ENCODE measurements at regions not wholly inside any gene's neighbourhood (a gene's known extent, or its start where the extent isn't known, plus 50 kb on each side); places are given as distances from the start of the nearest gene placed in this dataset.
"Not testable (repeated sequence)": the region's sequence is repeated elsewhere in the genome, so short reads cannot be mapped to it uniquely, and the experiment has no call there.

DNA sequence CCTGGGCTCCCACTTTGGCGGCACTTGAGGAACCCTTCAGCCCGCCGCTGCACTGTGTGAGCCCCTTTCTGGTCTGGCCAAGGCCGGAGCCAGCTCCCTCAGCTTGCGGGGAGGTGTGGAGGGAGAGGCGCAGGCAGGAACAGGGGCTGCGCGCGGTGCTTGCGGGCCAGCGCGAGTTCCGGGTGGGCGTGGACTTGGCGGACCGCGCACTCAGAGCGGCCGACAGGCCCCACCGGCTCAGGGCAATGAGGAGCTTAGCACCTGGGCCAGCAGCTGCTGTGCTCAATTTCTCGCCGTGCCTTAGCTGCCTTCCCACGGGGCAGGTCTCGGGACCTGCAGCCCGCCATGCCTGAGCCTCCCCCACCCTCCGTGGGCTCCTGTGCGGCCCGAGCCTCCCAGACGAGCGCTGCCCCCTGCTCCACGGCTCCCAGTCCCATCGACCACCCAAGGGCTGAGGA is 324.8 kb downstream of the RAD51AP2 start:
- TF ChIP-seq POLR2AphosphoS5 (IDR thresholded peaks at IDR 0.05; ENCODE audit: insufficient read depth in 1 of 2, low read depth in 1 of 2); POLR2A (IDR thresholded peaks at IDR 0.05): not testable (repeated sequence)
- TF ChIP-seq, protein P1, sequence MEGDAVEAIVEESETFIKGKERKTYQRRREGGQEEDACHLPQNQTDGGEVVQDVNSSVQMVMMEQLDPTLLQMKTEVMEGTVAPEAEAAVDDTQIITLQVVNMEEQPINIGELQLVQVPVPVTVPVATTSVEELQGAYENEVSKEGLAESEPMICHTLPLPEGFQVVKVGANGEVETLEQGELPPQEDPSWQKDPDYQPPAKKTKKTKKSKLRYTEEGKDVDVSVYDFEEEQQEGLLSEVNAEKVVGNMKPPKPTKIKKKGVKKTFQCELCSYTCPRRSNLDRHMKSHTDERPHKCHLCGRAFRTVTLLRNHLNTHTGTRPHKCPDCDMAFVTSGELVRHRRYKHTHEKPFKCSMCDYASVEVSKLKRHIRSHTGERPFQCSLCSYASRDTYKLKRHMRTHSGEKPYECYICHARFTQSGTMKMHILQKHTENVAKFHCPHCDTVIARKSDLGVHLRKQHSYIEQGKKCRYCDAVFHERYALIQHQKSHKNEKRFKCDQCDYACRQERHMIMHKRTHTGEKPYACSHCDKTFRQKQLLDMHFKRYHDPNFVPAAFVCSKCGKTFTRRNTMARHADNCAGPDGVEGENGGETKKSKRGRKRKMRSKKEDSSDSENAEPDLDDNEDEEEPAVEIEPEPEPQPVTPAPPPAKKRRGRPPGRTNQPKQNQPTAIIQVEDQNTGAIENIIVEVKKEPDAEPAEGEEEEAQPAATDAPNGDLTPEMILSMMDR (IDR thresholded peaks at IDR 0.05): not testable (repeated sequence)
